Neural cell (in vitro differentiated cells): ENCODE measurements at regions not wholly inside any gene's neighbourhood (a gene's known extent, or its start where the extent isn't known, plus 50 kb on each side); places are given as distances from the start of the nearest gene placed in this dataset.
"Not testable (repeated sequence)": the region's sequence is repeated elsewhere in the genome, so short reads cannot be mapped to it uniquely, and the experiment has no call there.

Source experiments
- EZH2 ChIP-seq: fragments of 200-600, 300-800 bp; shearing (Covaris generic), sonication (generic); IDR thresholded peaks from 2 replicates; pipeline ENCODE4 v1.6.1; 2014; ENCODE audit warnings: antibody characterized with exemption, low read length, borderline replicate concordance, mild to moderate bottlenecking; ENCODE audit not compliant: insufficient read depth, poor library complexity, severe bottlenecking
- POLR2AphosphoS5 ChIP-seq: IDR thresholded peaks from 2 replicates; pipeline ENCODE4 v1.6.1; 2012
- RAD21 ChIP-seq: fragments of 450-650 bp; conservative IDR thresholded peaks from 2 replicates; pipeline ENCODE4 v1.6.1; 2014; ENCODE audit warnings: antibody characterized with exemption, mild to moderate bottlenecking, moderate library complexity
- TAF1 ChIP-seq: IDR thresholded peaks from 2 replicates; pipeline ENCODE4 v1.6.1; 2012; ENCODE audit warnings: low read depth
- TF ChIP-seq, protein P1 (sequence below): fragments of 450-650 bp; IDR thresholded peaks from 2 replicates; pipeline ENCODE4 v1.5.1; 2014; ENCODE audit warnings: antibody characterized with exemption, mild to moderate bottlenecking, moderate library complexity; ENCODE audit not compliant: poor library complexity, severe bottlenecking
- TF ChIP-seq, protein P2 (sequence below): IDR thresholded peaks from 2 replicates; pipeline ENCODE4 v1.6.1; 2012; ENCODE audit warnings: borderline replicate concordance

- TF ChIP-seq POLR2AphosphoS5, RAD21, EZH2, TAF1: not testable (repeated sequence)
- TF ChIP-seq, protein P1, sequence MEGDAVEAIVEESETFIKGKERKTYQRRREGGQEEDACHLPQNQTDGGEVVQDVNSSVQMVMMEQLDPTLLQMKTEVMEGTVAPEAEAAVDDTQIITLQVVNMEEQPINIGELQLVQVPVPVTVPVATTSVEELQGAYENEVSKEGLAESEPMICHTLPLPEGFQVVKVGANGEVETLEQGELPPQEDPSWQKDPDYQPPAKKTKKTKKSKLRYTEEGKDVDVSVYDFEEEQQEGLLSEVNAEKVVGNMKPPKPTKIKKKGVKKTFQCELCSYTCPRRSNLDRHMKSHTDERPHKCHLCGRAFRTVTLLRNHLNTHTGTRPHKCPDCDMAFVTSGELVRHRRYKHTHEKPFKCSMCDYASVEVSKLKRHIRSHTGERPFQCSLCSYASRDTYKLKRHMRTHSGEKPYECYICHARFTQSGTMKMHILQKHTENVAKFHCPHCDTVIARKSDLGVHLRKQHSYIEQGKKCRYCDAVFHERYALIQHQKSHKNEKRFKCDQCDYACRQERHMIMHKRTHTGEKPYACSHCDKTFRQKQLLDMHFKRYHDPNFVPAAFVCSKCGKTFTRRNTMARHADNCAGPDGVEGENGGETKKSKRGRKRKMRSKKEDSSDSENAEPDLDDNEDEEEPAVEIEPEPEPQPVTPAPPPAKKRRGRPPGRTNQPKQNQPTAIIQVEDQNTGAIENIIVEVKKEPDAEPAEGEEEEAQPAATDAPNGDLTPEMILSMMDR = not testable (repeated sequence)
- TF ChIP-seq, protein P2, sequence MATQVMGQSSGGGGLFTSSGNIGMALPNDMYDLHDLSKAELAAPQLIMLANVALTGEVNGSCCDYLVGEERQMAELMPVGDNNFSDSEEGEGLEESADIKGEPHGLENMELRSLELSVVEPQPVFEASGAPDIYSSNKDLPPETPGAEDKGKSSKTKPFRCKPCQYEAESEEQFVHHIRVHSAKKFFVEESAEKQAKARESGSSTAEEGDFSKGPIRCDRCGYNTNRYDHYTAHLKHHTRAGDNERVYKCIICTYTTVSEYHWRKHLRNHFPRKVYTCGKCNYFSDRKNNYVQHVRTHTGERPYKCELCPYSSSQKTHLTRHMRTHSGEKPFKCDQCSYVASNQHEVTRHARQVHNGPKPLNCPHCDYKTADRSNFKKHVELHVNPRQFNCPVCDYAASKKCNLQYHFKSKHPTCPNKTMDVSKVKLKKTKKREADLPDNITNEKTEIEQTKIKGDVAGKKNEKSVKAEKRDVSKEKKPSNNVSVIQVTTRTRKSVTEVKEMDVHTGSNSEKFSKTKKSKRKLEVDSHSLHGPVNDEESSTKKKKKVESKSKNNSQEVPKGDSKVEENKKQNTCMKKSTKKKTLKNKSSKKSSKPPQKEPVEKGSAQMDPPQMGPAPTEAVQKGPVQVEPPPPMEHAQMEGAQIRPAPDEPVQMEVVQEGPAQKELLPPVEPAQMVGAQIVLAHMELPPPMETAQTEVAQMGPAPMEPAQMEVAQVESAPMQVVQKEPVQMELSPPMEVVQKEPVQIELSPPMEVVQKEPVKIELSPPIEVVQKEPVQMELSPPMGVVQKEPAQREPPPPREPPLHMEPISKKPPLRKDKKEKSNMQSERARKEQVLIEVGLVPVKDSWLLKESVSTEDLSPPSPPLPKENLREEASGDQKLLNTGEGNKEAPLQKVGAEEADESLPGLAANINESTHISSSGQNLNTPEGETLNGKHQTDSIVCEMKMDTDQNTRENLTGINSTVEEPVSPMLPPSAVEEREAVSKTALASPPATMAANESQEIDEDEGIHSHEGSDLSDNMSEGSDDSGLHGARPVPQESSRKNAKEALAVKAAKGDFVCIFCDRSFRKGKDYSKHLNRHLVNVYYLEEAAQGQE = not testable (repeated sequence)
These were observed 695.4 kb upstream of the SLIT2 start for GRCh38 chr4:19556276-19556675.
